ENCODE measurements at regions not wholly inside any gene's neighbourhood (a gene's known extent, or its start where the extent isn't known, plus 50 kb on each side); places are given as distances from the start of the nearest gene placed in this dataset.

- H3K4me3 ChIP-seq (ENCODE audit: low read depth, low read length) = no peak overlapping the region
- TF ChIP-seq, protein P1, sequence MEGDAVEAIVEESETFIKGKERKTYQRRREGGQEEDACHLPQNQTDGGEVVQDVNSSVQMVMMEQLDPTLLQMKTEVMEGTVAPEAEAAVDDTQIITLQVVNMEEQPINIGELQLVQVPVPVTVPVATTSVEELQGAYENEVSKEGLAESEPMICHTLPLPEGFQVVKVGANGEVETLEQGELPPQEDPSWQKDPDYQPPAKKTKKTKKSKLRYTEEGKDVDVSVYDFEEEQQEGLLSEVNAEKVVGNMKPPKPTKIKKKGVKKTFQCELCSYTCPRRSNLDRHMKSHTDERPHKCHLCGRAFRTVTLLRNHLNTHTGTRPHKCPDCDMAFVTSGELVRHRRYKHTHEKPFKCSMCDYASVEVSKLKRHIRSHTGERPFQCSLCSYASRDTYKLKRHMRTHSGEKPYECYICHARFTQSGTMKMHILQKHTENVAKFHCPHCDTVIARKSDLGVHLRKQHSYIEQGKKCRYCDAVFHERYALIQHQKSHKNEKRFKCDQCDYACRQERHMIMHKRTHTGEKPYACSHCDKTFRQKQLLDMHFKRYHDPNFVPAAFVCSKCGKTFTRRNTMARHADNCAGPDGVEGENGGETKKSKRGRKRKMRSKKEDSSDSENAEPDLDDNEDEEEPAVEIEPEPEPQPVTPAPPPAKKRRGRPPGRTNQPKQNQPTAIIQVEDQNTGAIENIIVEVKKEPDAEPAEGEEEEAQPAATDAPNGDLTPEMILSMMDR (IDR thresholded peaks at IDR 0.05; ENCODE audit: control insufficient read depth, extremely low read depth, insufficient read depth) = no peak
- DNase-seq (ENCODE audit: low read depth) = no peak
Measured at GRCh38 chr7:128167791-128168666, 73.0 kb upstream of the LEP start.

GRCh38 chr7:128168667-128169210 lies 72.3 kb upstream of the LEP start:
- DNase-seq (ENCODE audit: low read depth) = no peak
- H3K4me3 ChIP-seq (ENCODE audit: low read depth, low read length) = no peak overlapping the region
- TF ChIP-seq, protein P1 (IDR thresholded peaks at IDR 0.05; ENCODE audit: control insufficient read depth, extremely low read depth, insufficient read depth) = no peak

DNA sequence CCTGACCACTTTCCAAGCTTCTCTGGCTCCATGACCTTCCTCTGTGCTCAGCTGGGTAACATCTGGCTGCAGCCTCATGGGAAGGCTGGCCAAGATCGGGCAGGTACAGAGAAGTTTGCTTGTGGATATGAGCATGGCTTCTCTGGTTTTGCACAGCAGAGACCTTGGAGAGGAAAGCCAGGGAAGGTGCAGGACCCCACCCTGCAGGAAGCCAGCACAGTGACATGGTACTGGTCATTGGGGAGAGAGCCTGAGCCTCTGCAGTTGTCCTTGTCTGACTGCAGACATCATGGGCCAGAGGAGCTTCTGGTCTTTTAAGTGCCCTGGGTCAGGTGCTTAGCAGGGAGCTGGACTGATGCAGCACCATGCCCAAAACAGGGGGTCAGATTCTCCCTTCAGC lies 70.6 kb upstream of the LEP start:
- DNase-seq (ENCODE audit: low read depth) = no peak
- H3K4me3 ChIP-seq (ENCODE audit: low read depth, low read length) = no peak overlapping the region
- TF ChIP-seq, protein P1 (IDR thresholded peaks at IDR 0.05; ENCODE audit: control insufficient read depth, extremely low read depth, insufficient read depth) = no peak

DNA sequence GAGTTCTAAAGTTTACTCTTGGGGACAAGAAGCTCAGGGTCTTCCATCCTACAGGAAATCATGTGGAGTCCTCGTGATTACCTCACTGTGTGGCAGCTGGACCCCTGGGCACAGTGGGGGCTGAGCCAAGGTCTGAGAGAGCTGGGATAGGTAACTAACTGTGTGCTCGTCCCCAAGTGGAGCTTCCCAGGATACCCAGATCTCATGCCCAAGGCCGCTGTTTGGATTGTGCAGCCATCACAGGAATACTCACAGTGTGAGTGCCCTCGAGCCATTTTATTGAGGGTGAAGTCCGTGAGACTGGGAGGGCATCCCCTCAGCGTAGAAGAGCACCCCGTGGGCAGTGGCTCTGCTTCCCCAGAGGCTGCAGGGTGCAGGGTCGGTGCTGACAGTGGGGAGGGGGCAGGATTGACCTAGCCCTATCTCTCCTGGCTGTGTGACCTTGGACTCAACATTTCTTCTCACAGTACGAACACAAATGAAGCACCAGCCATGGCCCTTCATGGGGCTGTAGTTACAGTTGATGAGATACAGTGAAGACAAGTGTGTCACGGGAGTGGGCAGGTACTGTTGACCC lies 69.6 kb upstream of the LEP start:
- TF ChIP-seq, protein P1 (IDR thresholded peaks at IDR 0.05; ENCODE audit: control insufficient read depth, extremely low read depth, insufficient read depth) = no peak
- no peak for DNase-seq (ENCODE audit: low read depth)
- H3K4me3 ChIP-seq (ENCODE audit: low read depth, low read length) = no peak overlapping the region

DNA sequence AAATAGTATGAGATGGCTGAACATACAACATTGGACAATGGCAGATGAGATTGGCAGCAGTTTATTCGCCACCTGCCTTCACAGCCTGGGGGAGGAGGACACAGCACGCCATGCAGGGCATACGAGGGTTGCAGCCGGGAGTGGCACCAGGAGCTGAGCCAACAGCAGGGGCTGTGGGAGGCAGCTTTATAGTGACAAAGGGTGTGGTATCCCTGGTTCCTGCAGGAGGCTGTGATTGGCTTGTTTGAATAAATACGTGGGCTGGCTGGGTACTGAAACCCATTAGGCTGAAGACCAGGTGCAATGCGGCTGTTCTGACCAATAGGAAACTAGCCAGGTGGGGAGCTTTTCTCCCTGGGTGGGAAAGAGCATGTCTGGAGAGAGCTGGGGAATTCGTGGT lies 68.9 kb upstream of the LEP start:
- H3K4me3 ChIP-seq (ENCODE audit: low read depth, low read length) = no peak overlapping the region
- DNase-seq (ENCODE audit: low read depth) = no peak
- TF ChIP-seq, protein P1 (IDR thresholded peaks at IDR 0.05; ENCODE audit: control insufficient read depth, extremely low read depth, insufficient read depth) = no peak

GRCh38 chr7:128172963-128173362 lies 68.1 kb upstream of the LEP start:
- DNase-seq (ENCODE audit: low read depth) = no peak
- TF ChIP-seq, protein P1 (IDR thresholded peaks at IDR 0.05; ENCODE audit: control insufficient read depth, extremely low read depth, insufficient read depth) = no peak

More at GRCh38 chr7:128172963-128173362, 68.1 kb upstream of the LEP start:
- H3K4me3 ChIP-seq (ENCODE audit: low read depth, low read length) = no peak overlapping the region
